Mucosa of descending colon (tissue), 3 donors: ENCODE measurements at regions not wholly inside any gene's neighbourhood (a gene's known extent, or its start where the extent isn't known, plus 50 kb on each side); places are given as distances from the start of the nearest gene placed in this dataset.

Experiments used
- ATAC-seq: fragments of 200-7000 bp; cut with Tn5 transposase; one replicate; pipeline ENCODE4 v1.9.1; 2020; ENCODE audit warnings: mild to moderate bottlenecking, moderate library complexity
- DNase-seq, 3 donors: peaks; one replicate each; pipeline ENCODE4 v3.0.0-alpha.2; 2020
- H3K36me3 ChIP-seq: fragments of 200-600 bp; one replicate; pipeline ENCODE4 v1.8.0; 2021; ENCODE audit warnings: low read depth, mild to moderate bottlenecking
- H3K4me1 ChIP-seq: fragments of 200-600 bp; one replicate; pipeline ENCODE4 v1.8.0; 2021; ENCODE audit warnings: low read depth, mild to moderate bottlenecking
- H3K4me3 ChIP-seq: fragments of 200-600 bp; one replicate; pipeline ENCODE4 v1.8.0; 2021; ENCODE audit warnings: mild to moderate bottlenecking
- H3K9me3 ChIP-seq: fragments of 200-600 bp; one replicate; pipeline ENCODE4 v1.8.0; 2021; ENCODE audit warnings: mild to moderate bottlenecking
- CTCF ChIP-seq: fragments of 200-600 bp; IDR thresholded peaks from one replicate; pipeline ENCODE4 v1.8.0; 2022; ENCODE audit warnings: antibody characterized with exemption, mild to moderate bottlenecking
- intact Hi-C, 2 donors: fragments of 100-400 bp; cut with DNase I in 1 of 2; cut with micrococcal nuclease in 1 of 2; formaldehyde crosslinking; loops; one replicate each; pipeline versions ENCODE4 v1.11.0 to v1.11.1; 2022; cut with DNase I, micrococcal nuclease
- donor health status: DM: no; HTN: no; CAD: no; lungs with moderate emphysema.
- donor health status: DM: no; HTN: no; CAD: no.
- donor health status: DM: no; HTN: yes; CAD: no.

- H3K4me1 ChIP-seq: no peaks in the 10 kb centered on the region
- no peak overlapping the region for H3K4me3 ChIP-seq
- ATAC-seq (no peak), DNase-seq (no peak)
- H3K36me3 ChIP-seq: no peaks in the 10 kb centered on the region
- intact Hi-C loops: no loop called here
- no peaks in the 10 kb centered on the region for H3K9me3 ChIP-seq
- no peak for TF ChIP-seq CTCF
These were observed 220.7 kb upstream of the ZBED5 start for GRCh38 chr11:11078344-11079086.

DNA sequence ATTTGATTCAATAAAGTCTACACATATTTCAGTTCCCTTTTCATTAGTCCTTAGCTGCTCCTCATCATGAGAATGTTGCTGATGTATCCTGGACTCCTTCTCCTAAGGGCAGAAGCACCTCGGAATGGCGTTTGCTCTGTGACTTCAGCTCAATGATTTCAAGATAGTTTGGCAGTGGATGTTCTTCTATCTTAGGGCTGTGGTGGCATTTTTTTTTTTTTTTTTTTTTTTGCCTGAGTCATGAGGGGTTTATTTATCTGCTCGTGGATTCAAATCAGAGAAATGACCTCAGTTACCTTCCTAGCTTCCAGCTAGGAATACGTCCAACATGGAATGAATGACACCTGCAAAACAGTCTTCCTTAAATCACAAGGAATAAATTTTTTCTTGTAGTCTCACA, 220.0 kb upstream of the ZBED5 start:
- no peak for TF ChIP-seq CTCF
- intact Hi-C loops: no loop called here
- H3K4me1 ChIP-seq: no peaks in the 10 kb centered on the region
- ATAC-seq (no peak), DNase-seq (no peak)
- no peaks in the 10 kb centered on the region for H3K36me3 ChIP-seq
- H3K9me3 ChIP-seq: no peaks in the 10 kb centered on the region
- H3K4me3 ChIP-seq: no peak overlapping the region

DNA sequence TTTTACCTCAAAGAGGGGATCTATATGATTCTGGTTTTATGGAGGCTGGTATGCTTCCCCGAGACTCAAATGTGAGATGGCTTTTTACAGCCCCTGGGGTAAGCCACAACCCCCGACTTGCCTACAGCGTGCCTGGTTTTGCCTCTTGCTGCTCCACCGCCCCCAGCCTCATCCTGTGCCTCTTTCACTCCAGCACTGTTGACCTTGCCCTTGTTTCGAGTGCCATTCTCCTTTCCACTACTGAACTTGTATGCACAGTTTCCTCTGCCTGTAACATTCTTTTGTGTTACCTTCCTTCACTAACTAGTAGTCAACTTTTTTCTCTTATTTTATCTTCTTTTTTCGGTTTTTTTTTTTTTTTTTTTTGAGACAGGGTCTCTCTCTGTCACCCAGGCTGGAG, 219.0 kb upstream of the ZBED5 start:
- no peaks in the 10 kb centered on the region for H3K36me3 ChIP-seq
- H3K9me3 ChIP-seq: no peaks in the 10 kb centered on the region
- no peak for TF ChIP-seq CTCF
- intact Hi-C loops: no loop called here
- no peak overlapping the region for H3K4me3 ChIP-seq
- H3K4me1 ChIP-seq: no peaks in the 10 kb centered on the region
- ATAC-seq (no peak), DNase-seq (no peak)

- no peak for TF ChIP-seq CTCF
- Histone ChIP-seq H3K36me3 (no peaks in the 10 kb centered on the region), H3K4me1 (no peaks in the 10 kb centered on the region), H3K9me3 (no peaks in the 10 kb centered on the region), H3K4me3 (no peak overlapping the region)
- no peak for ATAC-seq
- DNase-seq: no peak
- intact Hi-C loops: no loop called here
These were observed 218.4 kb upstream of the ZBED5 start for GRCh38 chr11:11076276-11076675.

GRCh38 chr11:11075515-11076171, 217.8 kb upstream of the ZBED5 start:
- no peak for TF ChIP-seq CTCF
- no peaks in the 10 kb centered on the region for H3K4me1 ChIP-seq
- intact Hi-C loops: no loop called here
- no peak overlapping the region for H3K4me3 ChIP-seq
- no peaks in the 10 kb centered on the region for H3K9me3 ChIP-seq
- ATAC-seq (no peak), DNase-seq (no peak)
- H3K36me3 ChIP-seq: no peaks in the 10 kb centered on the region
